ENCODE measurements at regions not wholly inside any gene's neighbourhood (a gene's known extent, or its start where the extent isn't known, plus 50 kb on each side); places are given as distances from the start of the nearest gene placed in this dataset.

DNA sequence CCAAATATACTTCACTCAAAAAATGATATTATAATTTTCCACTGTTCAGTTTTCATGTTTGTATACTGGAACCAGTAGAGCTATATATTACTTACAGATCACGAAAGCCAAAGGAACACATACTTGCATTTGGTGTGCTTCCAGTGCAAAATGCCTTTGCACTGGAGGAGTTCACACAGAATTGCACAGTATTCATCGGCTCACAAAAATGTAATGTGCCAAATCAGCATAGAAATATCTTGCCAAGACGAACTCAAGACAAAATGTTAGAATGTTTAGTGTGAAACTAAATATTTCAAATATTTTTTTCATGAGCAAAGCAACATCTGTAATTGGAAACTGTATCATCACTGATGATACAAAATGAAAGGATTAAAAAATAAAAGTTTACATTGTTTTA lies 646.2 kb upstream of the SEMA3D start:
- TF ChIP-seq TAF1 (IDR thresholded peaks at IDR 0.05; ENCODE audit: low read depth) (no peak), EP300 (IDR thresholded peaks at IDR 0.05; ENCODE audit: borderline replicate concordance) (no peak), YY1 (IDR thresholded peaks at IDR 0.05; ENCODE audit: low read depth) (no peak), NFIC (IDR thresholded peaks at IDR 0.05) (no peak), TEAD4 (IDR thresholded peaks at IDR 0.05) (no peak), ZBTB7A (IDR thresholded peaks at IDR 0.05; ENCODE audit: low read depth) (no peak), TCF12 (IDR thresholded peaks at IDR 0.05; ENCODE audit: low read depth) (no peak), CREB1 (IDR thresholded peaks at IDR 0.05; ENCODE audit: low read depth) (no peak), CEBPB (IDR thresholded peaks at IDR 0.05) (no peak), FOXM1 (IDR thresholded peaks at IDR 0.05; ENCODE audit: borderline replicate concordance, low read depth) (no peak)
- TF ChIP-seq, protein P1, sequence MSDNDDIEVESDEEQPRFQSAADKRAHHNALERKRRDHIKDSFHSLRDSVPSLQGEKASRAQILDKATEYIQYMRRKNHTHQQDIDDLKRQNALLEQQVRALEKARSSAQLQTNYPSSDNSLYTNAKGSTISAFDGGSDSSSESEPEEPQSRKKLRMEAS (IDR thresholded peaks at IDR 0.05) = no peak
- TF ChIP-seq, protein P2, sequence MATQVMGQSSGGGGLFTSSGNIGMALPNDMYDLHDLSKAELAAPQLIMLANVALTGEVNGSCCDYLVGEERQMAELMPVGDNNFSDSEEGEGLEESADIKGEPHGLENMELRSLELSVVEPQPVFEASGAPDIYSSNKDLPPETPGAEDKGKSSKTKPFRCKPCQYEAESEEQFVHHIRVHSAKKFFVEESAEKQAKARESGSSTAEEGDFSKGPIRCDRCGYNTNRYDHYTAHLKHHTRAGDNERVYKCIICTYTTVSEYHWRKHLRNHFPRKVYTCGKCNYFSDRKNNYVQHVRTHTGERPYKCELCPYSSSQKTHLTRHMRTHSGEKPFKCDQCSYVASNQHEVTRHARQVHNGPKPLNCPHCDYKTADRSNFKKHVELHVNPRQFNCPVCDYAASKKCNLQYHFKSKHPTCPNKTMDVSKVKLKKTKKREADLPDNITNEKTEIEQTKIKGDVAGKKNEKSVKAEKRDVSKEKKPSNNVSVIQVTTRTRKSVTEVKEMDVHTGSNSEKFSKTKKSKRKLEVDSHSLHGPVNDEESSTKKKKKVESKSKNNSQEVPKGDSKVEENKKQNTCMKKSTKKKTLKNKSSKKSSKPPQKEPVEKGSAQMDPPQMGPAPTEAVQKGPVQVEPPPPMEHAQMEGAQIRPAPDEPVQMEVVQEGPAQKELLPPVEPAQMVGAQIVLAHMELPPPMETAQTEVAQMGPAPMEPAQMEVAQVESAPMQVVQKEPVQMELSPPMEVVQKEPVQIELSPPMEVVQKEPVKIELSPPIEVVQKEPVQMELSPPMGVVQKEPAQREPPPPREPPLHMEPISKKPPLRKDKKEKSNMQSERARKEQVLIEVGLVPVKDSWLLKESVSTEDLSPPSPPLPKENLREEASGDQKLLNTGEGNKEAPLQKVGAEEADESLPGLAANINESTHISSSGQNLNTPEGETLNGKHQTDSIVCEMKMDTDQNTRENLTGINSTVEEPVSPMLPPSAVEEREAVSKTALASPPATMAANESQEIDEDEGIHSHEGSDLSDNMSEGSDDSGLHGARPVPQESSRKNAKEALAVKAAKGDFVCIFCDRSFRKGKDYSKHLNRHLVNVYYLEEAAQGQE (IDR thresholded peaks at IDR 0.05; ENCODE audit: low read depth) = no peak

Data from Ishikawa (cell line).